Activated T-helper 1 cell treated with anti-CD3 and anti-CD28 coated beads, Interleukin-12 subunit alpha, Interleukin-12 subunit beta, Interleukin-2, Interleukin-4 antibody, amounts not matched to agents 30 ng/mL and 10 ng/mL and 1 ng/mL, durations not matched to agents 14 hours and 24 hours and 36 hours (primary cell): ENCODE measurements at regions not wholly inside any gene's neighbourhood (a gene's known extent, or its start where the extent isn't known, plus 50 kb on each side); places are given as distances from the start of the nearest gene placed in this dataset.

Source experiments
- DNase-seq: peaks from one replicate; pipeline ENCODE4 v3.0.0; 2021; ENCODE audit warnings: low spot score
- H3K27ac Mint-ChIP-seq: one replicate; pipeline ENCODE4 v1.8.0; 2021; ENCODE audit warnings: mild to moderate bottlenecking, mixed read lengths
- H3K27me3 Mint-ChIP-seq: one replicate; pipeline ENCODE4 v1.8.0; 2022; ENCODE audit warnings: mild to moderate bottlenecking, moderate library complexity, mixed read lengths; ENCODE audit not compliant: insufficient read depth
- H3K36me3 Mint-ChIP-seq: one replicate; pipeline ENCODE4 v1.8.0; 2021; ENCODE audit warnings: low read depth, mixed read lengths
- H3K4me1 Mint-ChIP-seq: one replicate; pipeline ENCODE4 v1.8.0; 2021; ENCODE audit warnings: low read depth, mixed read lengths
- H3K4me3 Mint-ChIP-seq: one replicate; pipeline ENCODE4 v1.8.0; 2021; ENCODE audit warnings: mild to moderate bottlenecking, moderate library complexity, mixed read lengths
- H3K9me3 Mint-ChIP-seq: one replicate; pipeline ENCODE4 v1.8.0; 2021; ENCODE audit warnings: mixed read lengths
- intact Hi-C: fragments of 100-400 bp; cut with micrococcal nuclease; formaldehyde crosslinking; loops from one replicate; pipeline ENCODE4 v1.15.1; 2024

DNA sequence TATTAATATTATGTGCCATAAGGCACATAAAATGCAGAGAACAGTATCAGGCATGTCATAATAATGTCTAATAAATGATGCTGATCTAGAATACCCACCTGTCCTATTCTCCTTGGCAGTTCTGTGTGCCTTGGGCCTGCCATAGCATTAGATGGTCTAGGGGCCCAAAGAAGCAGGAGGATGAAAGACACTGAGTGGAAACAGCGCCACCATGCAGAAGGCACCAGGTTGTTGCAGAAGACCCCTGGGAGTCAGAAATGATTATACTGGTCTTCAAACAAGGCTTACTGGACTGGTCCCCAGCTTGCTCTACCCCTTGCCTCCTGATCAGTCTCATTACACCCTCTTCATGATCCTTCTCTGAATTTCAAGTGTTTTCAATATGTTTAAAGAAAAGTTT, 353.3 kb downstream of the GRIN2B start:
- no peak overlapping the region for H3K4me3 Mint-ChIP-seq
- no peak for DNase-seq
- peaks cover 4% of the 10 kb centered on the region for H3K27me3 Mint-ChIP-seq
- intact Hi-C loops, result no loop called here
- no peaks in the 10 kb centered on the region for H3K36me3 Mint-ChIP-seq
- H3K27ac Mint-ChIP-seq, result no peak overlapping the region
- H3K9me3 Mint-ChIP-seq, result no peaks in the 10 kb centered on the region
- H3K4me1 Mint-ChIP-seq, result no peaks in the 10 kb centered on the region

- H3K4me3 Mint-ChIP-seq, result no peak overlapping the region
- no peak for DNase-seq
Observed at GRCh38 chr12:13627536-13627935, 353.9 kb downstream of the GRIN2B start.

GRCh38 chr12:13613297-13613696, 368.1 kb downstream of the GRIN2B start:
- Mint-ChIP-seq H3K9me3 (no peaks in the 10 kb centered on the region), H3K4me3 (no peak overlapping the region), H3K36me3 (no peaks in the 10 kb centered on the region), H3K27ac (no peak overlapping the region), H3K27me3 (no peaks in the 10 kb centered on the region), H3K4me1 (no peaks in the 10 kb centered on the region)
- intact Hi-C loops, result no loop called here
- DNase-seq, result no peak

More at GRCh38 chr12:13627536-13627935, 353.9 kb downstream of the GRIN2B start:
- no peaks in the 10 kb centered on the region for H3K36me3 Mint-ChIP-seq
- H3K4me1 Mint-ChIP-seq, result no peaks in the 10 kb centered on the region
- H3K9me3 Mint-ChIP-seq, result no peaks in the 10 kb centered on the region
- intact Hi-C loops, result no loop called here
- H3K27me3 Mint-ChIP-seq, result peaks cover 4% of the 10 kb centered on the region
- H3K27ac Mint-ChIP-seq, result no peak overlapping the region

DNA sequence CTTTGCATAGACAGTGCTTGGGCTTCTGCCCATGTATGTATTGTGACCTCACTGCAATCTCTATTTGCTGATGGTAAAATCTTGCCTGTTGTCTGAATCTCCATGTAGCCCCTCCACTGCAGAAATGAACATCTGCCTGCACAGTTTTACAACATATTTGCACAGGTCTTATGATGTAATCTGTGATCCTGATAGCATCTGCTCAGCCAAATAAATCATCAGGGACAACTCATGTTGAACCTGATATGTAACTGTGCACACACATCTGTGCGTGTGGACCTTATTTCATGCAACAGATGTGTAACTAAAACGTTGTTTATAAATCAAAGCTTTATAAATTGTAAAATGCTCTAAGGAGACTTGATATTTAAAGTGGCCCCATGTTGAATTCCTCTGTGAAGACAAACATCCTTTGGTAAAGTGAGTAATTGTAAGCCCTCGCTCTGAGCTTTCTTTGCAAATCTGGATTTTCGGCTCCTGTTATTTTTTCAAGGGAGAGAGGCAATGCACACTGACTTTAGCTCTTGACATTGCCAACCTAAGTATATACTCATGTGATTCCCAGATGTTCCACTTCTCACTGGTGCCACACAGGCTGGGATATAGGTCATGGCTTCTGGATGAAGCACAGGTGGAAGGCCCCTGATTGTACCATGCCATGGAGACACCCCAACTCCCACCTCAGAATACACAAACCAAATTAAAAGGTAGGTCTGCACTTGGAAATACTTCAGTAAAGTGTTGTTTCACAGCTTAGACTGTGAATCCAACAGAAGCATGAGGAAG, 371.3 kb downstream of the GRIN2B start:
- H3K36me3 Mint-ChIP-seq, result no peaks in the 10 kb centered on the region
- no peaks in the 10 kb centered on the region for H3K9me3 Mint-ChIP-seq
- no peak overlapping the region for H3K27ac Mint-ChIP-seq
- peaks cover 3% of the 10 kb centered on the region for H3K27me3 Mint-ChIP-seq
- intact Hi-C loops, result no loop called here
- H3K4me1 Mint-ChIP-seq, result no peaks in the 10 kb centered on the region
- no peak overlapping the region for H3K4me3 Mint-ChIP-seq
- DNase-seq, result no peak

- intact Hi-C loops, result no loop called here
- Mint-ChIP-seq H3K27ac (no peak overlapping the region), H3K36me3 (no peaks in the 10 kb centered on the region), H3K9me3 (no peaks in the 10 kb centered on the region), H3K4me3 (no peak overlapping the region), H3K4me1 (no peaks in the 10 kb centered on the region), H3K27me3 (peaks cover 3% of the 10 kb centered on the region)
- DNase-seq, result no peak
Observed at GRCh38 chr12:13606290-13606689, 375.1 kb downstream of the GRIN2B start.

- no peaks in the 10 kb centered on the region for H3K36me3 Mint-ChIP-seq
- no peak for DNase-seq
Observed at GRCh38 chr12:13603953-13604352, 377.4 kb downstream of the GRIN2B start.

GRCh38 chr12:13602172-13602571, 379.2 kb downstream of the GRIN2B start:
- no peak overlapping the region for H3K4me3 Mint-ChIP-seq
- H3K4me1 Mint-ChIP-seq, result no peaks in the 10 kb centered on the region
- no peak overlapping the region for H3K27ac Mint-ChIP-seq
- peaks cover 3% of the 10 kb centered on the region for H3K27me3 Mint-ChIP-seq
- H3K9me3 Mint-ChIP-seq, result no peaks in the 10 kb centered on the region
- DNase-seq, result no peak
- intact Hi-C loops, result no loop called here
- no peaks in the 10 kb centered on the region for H3K36me3 Mint-ChIP-seq

More at GRCh38 chr12:13603953-13604352, 377.4 kb downstream of the GRIN2B start:
- H3K9me3 Mint-ChIP-seq, result no peaks in the 10 kb centered on the region
- no peak overlapping the region for H3K4me3 Mint-ChIP-seq
- intact Hi-C loops, result no loop called here
- H3K4me1 Mint-ChIP-seq, result no peaks in the 10 kb centered on the region
- H3K27me3 Mint-ChIP-seq, result peaks cover 3% of the 10 kb centered on the region
- H3K27ac Mint-ChIP-seq, result no peak overlapping the region

DNA sequence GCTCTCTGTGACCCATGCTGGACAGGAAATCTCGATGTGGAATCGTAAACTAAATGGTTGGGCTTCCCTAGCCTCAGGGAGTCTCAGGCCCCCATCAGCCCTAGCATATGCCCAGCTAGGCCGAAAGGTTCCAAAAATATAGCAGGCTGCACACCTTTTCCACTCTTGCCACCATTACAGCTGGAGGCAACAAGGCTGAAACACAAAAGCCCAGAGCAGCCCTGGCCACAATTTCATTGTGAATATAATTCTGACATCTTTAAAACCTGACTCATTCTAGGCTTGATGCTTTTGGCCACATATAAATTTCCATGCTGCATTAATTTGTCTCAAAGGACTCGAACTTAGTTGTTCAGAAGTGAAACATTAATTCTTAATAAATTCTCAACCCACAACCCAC, 382.2 kb downstream of the GRIN2B start:
- Mint-ChIP-seq H3K27me3 (peaks cover 1% of the 10 kb centered on the region), H3K4me3 (no peak overlapping the region), H3K27ac (no peak overlapping the region), H3K36me3 (no peaks in the 10 kb centered on the region), H3K4me1 (no peaks in the 10 kb centered on the region), H3K9me3 (no peaks in the 10 kb centered on the region)
- DNase-seq, result no peak
- intact Hi-C loops, result no loop called here

DNA sequence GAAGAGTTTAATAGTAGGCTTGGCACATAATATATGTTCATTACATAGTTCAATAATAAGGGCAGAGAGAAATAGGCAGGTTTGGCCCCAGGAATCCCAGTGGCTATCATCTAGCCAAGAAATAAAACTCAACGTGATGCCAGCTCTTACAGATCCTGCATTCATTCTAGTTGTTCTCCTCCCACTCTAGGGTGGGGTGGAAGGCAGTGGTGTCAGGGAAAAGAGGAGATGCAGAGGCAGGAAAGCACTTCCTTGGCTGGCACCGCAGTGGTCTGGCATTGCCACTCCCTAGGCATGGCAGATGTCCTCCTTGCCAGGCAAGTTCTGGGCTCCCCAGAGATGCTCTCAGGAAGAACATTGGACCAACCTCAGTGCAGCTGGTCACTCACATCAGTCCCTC, 383.6 kb downstream of the GRIN2B start:
- no peak for DNase-seq
- H3K27me3 Mint-ChIP-seq, result peaks cover 2% of the 10 kb centered on the region
- H3K9me3 Mint-ChIP-seq, result no peaks in the 10 kb centered on the region
- no peaks in the 10 kb centered on the region for H3K4me1 Mint-ChIP-seq
- no peak overlapping the region for H3K4me3 Mint-ChIP-seq
- intact Hi-C loops, result no loop called here
- H3K27ac Mint-ChIP-seq, result no peak overlapping the region
- H3K36me3 Mint-ChIP-seq, result no peaks in the 10 kb centered on the region

DNA sequence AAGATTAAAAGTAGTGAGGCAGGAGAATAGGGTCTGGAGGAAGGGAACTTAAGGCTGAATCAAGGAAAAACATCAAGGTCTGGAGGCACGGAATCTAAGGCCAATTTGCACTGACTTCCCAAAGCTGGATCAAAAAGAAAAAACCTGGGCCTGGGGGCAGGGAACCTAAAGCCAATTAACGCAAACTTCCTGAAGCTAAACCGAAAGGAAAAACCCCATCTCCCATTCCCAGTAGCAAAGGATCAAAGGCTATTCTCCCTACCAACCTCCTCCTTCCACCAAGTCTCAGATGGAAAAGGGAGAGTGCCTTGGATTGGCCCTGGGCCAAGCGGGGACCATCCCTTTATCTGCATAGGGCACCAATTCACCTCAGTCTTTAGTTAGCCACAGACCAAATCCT, 384.2 kb downstream of the GRIN2B start:
- Mint-ChIP-seq H3K36me3 (no peaks in the 10 kb centered on the region), H3K9me3 (no peaks in the 10 kb centered on the region), H3K27me3 (peaks cover 2% of the 10 kb centered on the region), H3K27ac (no peak overlapping the region), H3K4me3 (no peak overlapping the region), H3K4me1 (peaks cover 5% of the 10 kb centered on the region)
- intact Hi-C loops, result no loop called here
- DNase-seq, result no peak

DNA sequence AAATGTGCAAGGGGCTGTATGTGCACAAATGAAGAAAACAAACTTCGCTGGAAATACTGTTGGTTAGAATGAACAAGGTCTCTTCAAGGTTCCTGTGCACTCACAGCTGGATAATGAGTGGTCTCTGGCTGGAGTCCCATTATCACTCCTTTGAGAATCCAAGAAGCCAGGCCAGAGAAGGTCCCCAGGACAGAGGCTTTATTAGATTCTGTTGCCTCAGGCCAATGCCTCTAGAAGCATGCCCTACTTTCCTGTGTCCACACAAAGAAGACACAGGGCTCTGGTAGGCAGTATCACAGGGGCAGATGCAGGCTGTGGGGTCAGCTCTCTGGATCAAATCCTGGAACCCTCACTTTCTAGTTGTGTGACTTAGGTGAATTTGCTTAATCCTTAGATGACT, 384.7 kb downstream of the GRIN2B start:
- Mint-ChIP-seq H3K27ac (no peak overlapping the region), H3K9me3 (no peaks in the 10 kb centered on the region), H3K36me3 (no peaks in the 10 kb centered on the region), H3K27me3 (peaks cover 2% of the 10 kb centered on the region), H3K4me1 (peaks cover 9% of the 10 kb centered on the region), H3K4me3 (no peak overlapping the region)
- intact Hi-C loops, result no loop called here
- DNase-seq, result no peak

GRCh38 chr12:13595536-13596443, 385.6 kb downstream of the GRIN2B start:
- Mint-ChIP-seq H3K27ac (no peak overlapping the region), H3K36me3 (no peaks in the 10 kb centered on the region), H3K4me3 (no peak overlapping the region), H3K27me3 (peaks cover 2% of the 10 kb centered on the region), H3K9me3 (no peaks in the 10 kb centered on the region), H3K4me1 (peaks cover 10% of the 10 kb centered on the region)
- intact Hi-C loops, result no loop called here
- no peak for DNase-seq
